ENCODE measurements at regions not wholly inside any gene's neighbourhood (a gene's known extent, or its start where the extent isn't known, plus 50 kb on each side); places are given as distances from the start of the nearest gene placed in this dataset.
"Not testable (repeated sequence)": the region's sequence is repeated elsewhere in the genome, so short reads cannot be mapped to it uniquely, and the experiment has no call there.

DNA sequence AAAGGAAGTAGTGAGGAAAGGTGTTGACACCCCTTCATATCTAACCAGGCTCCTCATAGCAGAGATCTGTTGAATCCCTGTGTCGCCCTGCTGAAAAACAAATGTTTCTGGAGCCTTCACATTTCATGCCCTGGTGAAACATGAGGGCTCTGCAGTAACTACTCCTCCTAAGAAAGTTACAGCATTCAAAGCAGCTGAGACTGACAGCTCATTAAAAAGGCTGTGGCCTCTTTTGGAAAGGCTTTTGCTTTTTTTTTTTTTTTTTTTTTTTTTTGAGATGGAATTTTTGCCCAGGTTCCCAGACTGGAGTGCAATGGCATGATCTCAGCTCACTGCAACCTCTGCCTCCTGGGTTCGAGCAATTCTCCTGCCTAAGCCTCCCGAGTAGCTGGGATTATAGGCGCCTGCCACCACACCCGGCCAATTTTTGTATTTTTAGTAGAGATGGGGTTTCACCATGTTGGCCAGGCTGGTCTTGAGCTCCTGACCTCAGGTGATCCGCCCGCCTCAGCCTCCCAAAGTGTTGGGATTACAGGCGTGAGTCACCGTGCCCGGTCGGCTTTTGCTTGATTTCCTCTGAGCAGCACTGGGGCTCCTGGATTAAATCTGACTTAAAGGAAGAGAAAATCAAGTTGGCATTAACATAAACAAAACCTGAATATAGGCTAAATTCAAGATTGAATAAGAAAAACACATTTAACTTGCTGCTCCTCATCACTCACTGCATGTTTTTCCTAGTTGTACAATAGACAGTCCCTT is 112.9 kb downstream of the PCSK1 start:
- DNase-seq (ENCODE audit: low read depth in 2 of 2): not testable (repeated sequence)

- no peak for DNase-seq (ENCODE audit: low read depth in 2 of 2)
Measured at GRCh38 chr5:96318569-96319110, 114.4 kb downstream of the PCSK1 start.

DNA sequence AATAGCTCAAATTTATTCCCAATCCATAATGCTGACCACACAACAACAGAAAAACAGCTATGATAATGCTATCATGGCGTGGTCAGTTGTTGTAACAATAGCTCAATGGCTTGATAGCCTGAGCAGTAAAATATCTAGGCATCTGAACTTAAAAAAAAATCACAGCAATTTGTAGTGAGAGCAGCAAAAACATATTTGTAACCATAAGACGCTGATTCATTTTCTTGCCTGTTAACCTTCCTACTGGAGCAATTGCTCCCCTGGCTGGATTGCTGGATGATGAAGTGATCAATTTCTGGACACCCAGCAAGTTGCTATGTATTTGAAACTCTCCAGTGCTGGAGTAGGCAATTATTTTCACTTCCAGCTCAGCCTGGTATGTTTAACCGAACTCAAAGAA is 115.1 kb downstream of the PCSK1 start:
- DNase-seq (ENCODE audit: low read depth in 2 of 2): no peak

- DNase-seq (ENCODE audit: low read depth in 2 of 2): no peak
Measured at GRCh38 chr5:96316487-96316886, 116.6 kb downstream of the PCSK1 start.

DNA sequence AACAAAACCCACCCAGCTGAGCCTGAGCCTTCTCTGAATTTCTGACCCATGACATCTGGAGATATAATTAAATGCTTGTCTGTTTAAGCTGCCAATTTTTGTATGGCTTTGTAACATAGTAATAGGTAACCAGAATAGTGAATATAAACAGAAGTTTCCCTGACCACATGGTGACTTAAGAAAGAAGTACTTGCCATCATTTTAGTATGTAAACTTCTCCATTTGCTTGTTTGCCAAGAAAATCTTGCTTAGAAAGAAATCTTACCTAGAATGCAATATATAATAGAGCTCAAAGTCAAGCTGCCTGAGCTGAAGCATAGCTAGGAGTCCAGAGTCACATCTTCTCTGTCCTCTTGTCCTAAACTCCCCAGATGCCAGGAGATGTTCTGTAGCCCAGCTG is 117.0 kb downstream of the PCSK1 start:
- DNase-seq (ENCODE audit: low read depth in 2 of 2): no peak

GRCh38 chr5:96315431-96315830 is 117.6 kb downstream of the PCSK1 start:
- DNase-seq (ENCODE audit: low read depth in 2 of 2): no peak

GRCh38 chr5:96312383-96312782 is 120.7 kb downstream of the PCSK1 start:
- DNase-seq (ENCODE audit: low read depth in 2 of 2): no peak

DNA sequence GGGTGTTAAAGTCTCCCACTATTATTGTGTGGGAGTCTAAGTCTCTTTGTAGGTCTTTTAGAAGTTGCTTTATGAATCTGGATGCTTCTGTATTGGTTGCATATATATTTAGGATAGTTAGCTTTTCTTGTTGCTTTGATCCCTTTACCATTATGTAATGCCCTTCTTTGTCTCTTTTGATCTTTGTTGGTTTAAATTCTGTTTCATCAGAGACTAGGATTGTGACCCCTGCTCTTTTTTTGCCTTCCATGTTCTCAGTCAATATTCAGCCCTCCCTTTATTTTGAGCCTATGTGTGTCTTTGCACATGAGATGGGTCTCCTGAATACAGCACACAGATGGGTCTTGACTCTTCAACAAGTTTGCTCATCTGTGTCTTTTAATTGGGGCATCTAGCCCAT is 126.0 kb downstream of the PCSK1 start:
- not testable (repeated sequence) for DNase-seq (ENCODE audit: low read depth in 2 of 2)

GRCh38 chr5:96302174-96302738 is 130.8 kb downstream of the PCSK1 start:
- DNase-seq (ENCODE audit: low read depth in 2 of 2): no peak

DNA sequence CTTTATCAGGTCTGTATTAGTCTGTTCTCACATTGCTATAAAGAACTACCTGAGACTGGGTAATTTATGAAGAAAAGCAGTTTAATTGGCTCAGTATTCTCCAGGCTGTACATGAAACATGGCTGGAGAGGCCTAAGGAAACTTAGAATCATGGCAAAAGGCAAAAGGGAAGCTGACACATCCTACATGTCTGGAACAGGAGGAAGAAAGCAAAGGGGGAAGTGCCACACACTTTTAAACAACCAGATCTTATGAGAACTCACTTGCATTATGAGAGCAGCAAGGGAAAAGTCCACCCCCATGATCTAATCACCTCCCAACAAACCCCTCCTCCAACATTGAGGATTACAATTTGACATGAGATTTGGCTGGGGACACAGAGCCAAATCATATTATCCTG is 132.1 kb downstream of the PCSK1 start:
- DNase-seq (ENCODE audit: low read depth in 2 of 2): no peak

GRCh38 chr5:96297867-96298266 is 135.2 kb downstream of the PCSK1 start:
- no peak for DNase-seq (ENCODE audit: low read depth in 2 of 2)

DNA sequence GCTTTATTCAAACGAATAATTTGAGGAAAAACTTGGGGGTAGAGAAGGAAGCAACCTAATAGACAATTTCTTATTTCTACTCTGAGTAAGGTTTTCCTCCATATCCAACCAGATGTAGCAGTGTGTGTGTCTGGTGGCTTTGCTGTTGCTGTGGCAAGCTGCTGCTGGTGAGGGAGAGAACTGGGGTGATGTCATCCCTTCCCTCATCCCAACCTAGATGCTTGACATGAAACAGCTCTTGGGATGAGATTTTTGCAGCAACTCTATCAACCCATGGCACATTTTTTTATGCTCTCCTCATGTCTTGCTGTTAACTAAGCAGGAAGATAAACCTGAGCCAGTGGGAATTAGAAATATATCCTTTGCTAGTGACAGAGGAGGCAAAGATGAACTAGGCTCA is 135.8 kb downstream of the PCSK1 start:
- no peak for DNase-seq (ENCODE audit: low read depth in 2 of 2)

- no peak for DNase-seq (ENCODE audit: low read depth in 2 of 2)
Measured at GRCh38 chr5:96294884-96295202, 138.2 kb downstream of the PCSK1 start.

GRCh38 chr5:96293966-96294883 is 138.8 kb downstream of the PCSK1 start:
- no peak for DNase-seq (ENCODE audit: low read depth in 2 of 2)

DNA sequence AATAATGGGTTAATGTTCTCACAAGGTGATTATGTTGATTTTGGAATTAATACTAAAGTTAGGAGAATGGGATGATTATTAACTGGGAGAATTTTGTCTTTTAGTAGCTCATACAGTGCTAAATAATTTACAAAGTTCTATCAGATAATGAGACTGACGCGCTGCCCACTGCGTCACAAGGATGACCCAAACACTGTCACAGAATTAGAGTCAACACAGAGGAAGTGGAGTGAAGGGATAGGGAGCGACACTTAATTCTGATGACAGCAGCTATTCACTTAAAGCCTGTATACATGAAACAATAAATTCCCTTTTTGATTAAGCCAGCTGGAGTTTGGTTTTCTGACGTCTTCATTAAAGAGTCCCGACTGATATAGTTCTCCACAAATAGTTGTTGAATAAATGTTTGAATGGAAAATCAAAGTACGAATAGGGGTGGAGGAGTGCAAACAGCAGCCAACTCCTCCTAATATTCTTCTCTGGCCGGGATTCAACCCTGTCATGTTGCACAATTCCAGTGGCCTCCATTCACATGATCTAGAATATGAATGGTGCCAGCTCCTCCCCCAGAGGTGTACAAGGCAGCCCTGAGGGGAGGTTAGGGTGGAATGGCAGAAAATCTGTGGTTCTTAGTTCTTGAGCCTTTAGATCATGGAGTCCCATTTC is 140.3 kb downstream of the PCSK1 start:
- no peak for DNase-seq (ENCODE audit: low read depth in 2 of 2)

DNA sequence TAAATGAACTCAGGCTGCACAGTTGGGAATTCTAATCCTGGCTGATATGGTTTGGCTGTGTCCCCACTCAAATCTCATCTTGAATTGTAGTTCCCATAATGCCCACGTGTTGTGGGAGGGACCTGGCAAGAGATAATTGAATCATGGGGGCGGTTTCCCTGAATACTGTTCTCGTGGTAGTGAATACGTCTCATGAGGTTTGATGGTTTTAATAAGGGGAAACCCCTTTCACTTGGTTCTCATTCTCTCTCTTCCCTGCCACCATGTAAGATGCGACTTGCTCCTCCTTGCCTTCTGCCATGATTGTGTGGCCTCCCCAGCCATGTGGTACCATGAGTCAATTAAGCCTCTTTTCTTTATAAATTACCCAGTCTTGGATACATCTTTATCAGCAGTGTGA is 143.8 kb downstream of the PCSK1 start:
- not testable (repeated sequence) for DNase-seq (ENCODE audit: low read depth in 2 of 2)

DNA sequence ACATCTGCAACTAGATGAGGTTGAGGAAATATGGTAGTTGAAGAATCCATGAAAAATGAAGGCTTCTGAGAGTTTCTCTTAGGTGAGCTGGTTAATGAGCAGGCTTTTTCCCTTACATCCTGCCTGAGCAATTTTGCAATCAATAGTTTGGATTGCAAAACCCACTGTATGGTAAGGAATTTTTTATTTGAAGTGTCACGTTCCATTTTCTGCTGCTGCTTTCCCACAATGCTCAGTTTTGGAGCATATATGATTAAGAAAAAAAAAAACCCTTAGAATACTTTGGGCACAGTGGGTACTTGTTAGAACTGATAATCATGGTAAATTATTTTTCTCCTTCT is 144.2 kb downstream of the PCSK1 start:
- no peak for DNase-seq (ENCODE audit: low read depth in 2 of 2)

- no peak for DNase-seq (ENCODE audit: low read depth in 2 of 2)
Measured at GRCh38 chr5:96288166-96288844, 144.7 kb downstream of the PCSK1 start.

- DNase-seq (ENCODE audit: low read depth in 2 of 2): no peak
Measured at GRCh38 chr5:96287136-96287535, 145.9 kb downstream of the PCSK1 start.

DNA sequence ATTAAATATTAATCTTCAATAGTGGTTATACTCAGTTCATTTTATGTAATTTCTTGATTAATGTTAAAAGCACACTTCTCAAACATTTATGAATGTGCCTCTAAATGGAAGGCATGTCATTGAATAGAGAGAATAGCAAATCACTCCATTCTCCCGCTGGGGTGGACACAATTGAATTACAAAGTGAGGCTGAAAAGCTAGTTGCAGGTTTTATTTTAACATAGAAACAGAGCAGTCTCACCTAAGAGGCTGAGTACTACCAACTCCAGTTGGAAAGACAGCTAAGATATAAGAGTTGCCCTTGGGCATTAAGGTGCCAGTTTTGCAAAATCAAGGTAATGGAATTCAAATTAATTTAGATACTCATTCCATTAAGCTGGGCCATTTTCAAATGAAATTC is 147.2 kb downstream of the PCSK1 start:
- DNase-seq (ENCODE audit: low read depth in 2 of 2): no peak

DNA sequence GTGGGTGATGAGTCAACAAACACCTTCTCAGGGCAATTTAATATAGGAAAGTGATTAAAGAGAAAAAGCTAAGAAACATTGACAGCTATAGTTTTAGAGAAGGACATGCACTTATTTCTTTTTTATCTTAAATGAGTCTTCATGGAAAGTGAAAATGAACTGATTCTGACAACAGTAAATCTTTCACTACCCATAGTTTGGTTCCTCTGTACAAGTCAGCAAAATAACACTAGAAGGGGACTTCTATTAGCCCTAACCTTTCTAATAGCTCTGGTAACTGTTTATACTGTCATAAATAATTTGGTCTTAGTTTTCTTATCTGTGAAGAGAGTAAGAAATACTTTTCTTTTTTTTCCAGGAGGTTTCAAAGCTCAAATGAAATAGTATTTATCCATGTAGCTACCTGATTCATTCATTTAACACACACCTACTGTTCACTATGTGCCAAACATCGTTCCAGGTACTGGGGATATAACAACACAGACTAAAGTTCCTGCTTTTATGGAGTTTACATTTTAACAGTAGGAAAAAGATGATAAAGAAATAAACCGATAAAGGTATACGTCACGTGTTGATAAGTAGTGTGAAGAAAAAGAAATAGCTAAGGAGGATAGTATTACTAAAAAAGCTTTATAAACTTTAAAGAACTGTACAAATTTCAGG is 148.2 kb downstream of the PCSK1 start:
- no peak for DNase-seq (ENCODE audit: low read depth in 2 of 2)

All from stimulated activated CD8-positive, alpha-beta memory T cell treated with anti-CD3 and anti-CD28 coated beads, Interleukin-7, amount 100 ng/mL, for 1 hour (primary cell).